Uterus (tissue), 3 donors: ENCODE measurements at regions not wholly inside any gene's neighbourhood (a gene's known extent, or its start where the extent isn't known, plus 50 kb on each side); places are given as distances from the start of the nearest gene placed in this dataset.
"Not testable (repeated sequence)": the region's sequence is repeated elsewhere in the genome, so short reads cannot be mapped to it uniquely, and the experiment has no call there.

Experiments used
- DNase-seq, 2 donors: peaks; one replicate each; pipeline ENCODE4 v3.0.0-alpha.2; 2019 to 2020
- H3K27ac ChIP-seq, 2 donors: fragments of 200-600 bp; sonication (generic); 1 replicate in 1 of 2; 2 replicates in 1 of 2; pipeline ENCODE4 v1.5.1; 2016 to 2018
- H3K27me3 ChIP-seq, 2 donors: fragments of 200-600 bp; sonication (generic); one replicate each; pipeline ENCODE4 v1.5.1; 2018 to 2019; ENCODE audit warnings: control low read depth in 1 of 2
- H3K36me3 ChIP-seq, 2 donors: fragments of 200-600 bp; sonication (generic); one replicate each; pipeline ENCODE4 v1.5.1; 2019; ENCODE audit warnings: control low read depth in 1 of 2
- H3K4me1 ChIP-seq, 2 donors: fragments of 200-600 bp; sonication (generic); one replicate each; pipeline ENCODE4 v1.5.1; 2018 to 2019; ENCODE audit warnings: control low read depth in 1 of 2
- H3K4me3 ChIP-seq, 2 donors: fragments of 200-600 bp; sonication (generic); 1 replicate in 1 of 2; 2 replicates in 1 of 2; pipeline ENCODE4 v1.5.1; 2018 to 2019; ENCODE audit warnings: mild to moderate bottlenecking in 1 of 2
- H3K9me3 ChIP-seq, 2 donors: fragments of 200-600 bp; sonication (generic); one replicate each; pipeline ENCODE4 v1.5.1; 2019; ENCODE audit warnings: control low read depth in 1 of 2
- CTCF ChIP-seq, 4 experiments: fragments of 200-600 bp in 2 of 4; fragments of 450-650 bp in 2 of 4; sonication (generic) in 2 of 4; IDR thresholded peaks; one replicate each; pipeline ENCODE4 v1.5.1; 2016 to 2019; ENCODE audit warnings: antibody characterized with exemption in 4 of 4, mild to moderate bottlenecking in 2 of 4, moderate library complexity in 1 of 4
- POLR2A ChIP-seq, 2 donors: fragments of 450-650 bp; IDR thresholded peaks; one replicate each; pipeline ENCODE4 v1.6.1; 2016; ENCODE audit warnings: antibody characterized with exemption in 2 of 2, mild to moderate bottlenecking in 1 of 2, moderate library complexity in 1 of 2
- intact Hi-C: fragments of 100-400 bp; cut with DNase I; formaldehyde crosslinking; loops from one replicate; pipeline ENCODE4 v1.15.1; 2023; ENCODE audit warnings: low total_unique reads
- donor health status: DM: yes; HTN: yes; CAD: no.

- TF ChIP-seq CTCF (IDR thresholded peaks at IDR 0.05) (no peak), POLR2A (IDR thresholded peaks at IDR 0.05) (no peak)
- Histone ChIP-seq H3K4me1 (no peaks in the 10 kb centered on the region), H3K4me3 (no peak overlapping the region), H3K27me3 (no peaks in the 10 kb centered on the region), H3K36me3 (no peaks in the 10 kb centered on the region), H3K9me3 (no peaks in the 10 kb centered on the region), H3K27ac (no peak overlapping the region)
- DNase-seq: no peak
- intact Hi-C loops: no loop called here
Observed at GRCh38 chr1:14403961-14404645, 194.4 kb upstream of the KAZN start.

- H3K4me1 ChIP-seq: no peaks in the 10 kb centered on the region
- DNase-seq: no peak
- H3K36me3 ChIP-seq: no peaks in the 10 kb centered on the region
- H3K4me3 ChIP-seq: no peak overlapping the region
- intact Hi-C loops: no loop called here
- no peak overlapping the region for H3K27ac ChIP-seq
- TF ChIP-seq CTCF (IDR thresholded peaks at IDR 0.05) (no peak), POLR2A (IDR thresholded peaks at IDR 0.05) (no peak)
- H3K27me3 ChIP-seq: no peaks in the 10 kb centered on the region
- no peaks in the 10 kb centered on the region for H3K9me3 ChIP-seq
Observed at GRCh38 chr1:14404862-14405301, 193.6 kb upstream of the KAZN start.

GRCh38 chr1:14412235-14412634, 186.2 kb upstream of the KAZN start:
- no peaks in the 10 kb centered on the region for H3K9me3 ChIP-seq
- no peak overlapping the region for H3K27ac ChIP-seq
- H3K4me3 ChIP-seq: no peak overlapping the region
- H3K36me3 ChIP-seq: no peaks in the 10 kb centered on the region
- no peaks in the 10 kb centered on the region for H3K4me1 ChIP-seq
- TF ChIP-seq CTCF (IDR thresholded peaks at IDR 0.05): no peak
- no peak for TF ChIP-seq POLR2A (IDR thresholded peaks at IDR 0.05)
- no peak for DNase-seq
- no peaks in the 10 kb centered on the region for H3K27me3 ChIP-seq
- intact Hi-C loops: no loop called here

GRCh38 chr1:14413819-14414490, 184.5 kb upstream of the KAZN start:
- Histone ChIP-seq H3K27me3 (no peaks in the 10 kb centered on the region), H3K27ac (no peak overlapping the region), H3K9me3 (no peaks in the 10 kb centered on the region), H3K4me3 (no peak overlapping the region), H3K36me3 (no peaks in the 10 kb centered on the region), H3K4me1 (no peaks in the 10 kb centered on the region)
- DNase-seq: no peak
- intact Hi-C loops: no loop called here
- no peak for TF ChIP-seq CTCF (IDR thresholded peaks at IDR 0.05)
- no peak for TF ChIP-seq POLR2A (IDR thresholded peaks at IDR 0.05)

GRCh38 chr1:14415396-14415795, 183.1 kb upstream of the KAZN start:
- Histone ChIP-seq H3K27me3 (no peaks in the 10 kb centered on the region), H3K9me3 (no peaks in the 10 kb centered on the region), H3K4me1 (no peaks in the 10 kb centered on the region), H3K36me3 (no peaks in the 10 kb centered on the region), H3K27ac (no peak overlapping the region), H3K4me3 (no peak overlapping the region)
- no peak for DNase-seq
- TF ChIP-seq POLR2A (IDR thresholded peaks at IDR 0.05): no peak
- no peak for TF ChIP-seq CTCF (IDR thresholded peaks at IDR 0.05)
- intact Hi-C loops: no loop called here

GRCh38 chr1:14419778-14420218, 178.7 kb upstream of the KAZN start:
- H3K27me3 ChIP-seq, H3K4me1 ChIP-seq, H3K36me3 ChIP-seq, H3K9me3 ChIP-seq, DNase-seq, H3K4me3 ChIP-seq, H3K27ac ChIP-seq, intact Hi-C loops: not testable (repeated sequence)
